ENCODE measurements at regions not wholly inside any gene's neighbourhood (a gene's known extent, or its start where the extent isn't known, plus 50 kb on each side); places are given as distances from the start of the nearest gene placed in this dataset.
A peak's percentile ranks its signal among the peaks of the same experiment; 100 is the strongest.
"Not testable (repeated sequence)": the region's sequence is repeated elsewhere in the genome, so short reads cannot be mapped to it uniquely, and the experiment has no call there.

DNA sequence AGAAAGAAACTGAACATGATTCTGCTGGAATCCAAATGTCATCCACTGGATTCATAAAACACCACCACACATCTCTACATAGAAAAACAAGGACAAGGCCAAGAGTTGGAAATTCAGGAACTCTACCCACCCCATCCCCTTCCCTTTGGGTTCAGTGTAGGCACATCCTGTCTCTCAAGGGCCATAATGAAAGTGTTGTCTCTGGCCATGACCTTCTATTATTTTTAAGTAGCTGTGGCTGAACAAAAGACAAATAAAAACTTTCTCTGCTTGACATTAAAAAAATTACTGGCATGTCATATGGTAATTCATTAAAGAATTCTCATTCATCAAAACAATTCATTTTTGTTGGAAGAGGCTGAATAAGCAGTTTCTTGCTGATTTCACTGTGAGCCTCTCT, 54.9 kb upstream of the ZBTB18 start:
- DNase-seq = no peak

- no peak for DNase-seq
Measured at GRCh38 chr1:243991650-243992049, 59.4 kb upstream of the ZBTB18 start.

DNA sequence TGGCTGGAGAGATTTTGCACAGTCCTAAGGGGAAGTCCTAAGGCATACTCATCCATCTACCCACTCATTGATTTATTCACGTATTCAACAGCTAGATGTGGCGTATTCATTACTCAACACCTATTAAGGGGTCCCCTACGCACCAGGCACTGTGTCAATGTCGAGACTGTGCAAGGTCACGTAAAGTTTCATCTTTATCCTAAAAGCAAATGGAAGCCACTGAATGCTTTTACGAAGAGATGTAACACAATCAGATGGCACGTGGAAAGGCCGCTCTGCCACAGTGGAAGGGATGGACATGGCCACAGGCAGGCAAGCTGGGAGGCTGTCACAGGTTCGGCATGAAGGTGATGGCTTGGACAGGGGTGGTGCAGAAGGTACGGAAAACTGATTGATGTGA, 66.3 kb upstream of the ZBTB18 start:
- no peak for DNase-seq

- DNase-seq = no peak
Measured at GRCh38 chr1:243982447-243983018, 68.5 kb upstream of the ZBTB18 start.

- DNase-seq = no peak
Measured at GRCh38 chr1:243980471-243980870, 70.6 kb upstream of the ZBTB18 start.

DNA sequence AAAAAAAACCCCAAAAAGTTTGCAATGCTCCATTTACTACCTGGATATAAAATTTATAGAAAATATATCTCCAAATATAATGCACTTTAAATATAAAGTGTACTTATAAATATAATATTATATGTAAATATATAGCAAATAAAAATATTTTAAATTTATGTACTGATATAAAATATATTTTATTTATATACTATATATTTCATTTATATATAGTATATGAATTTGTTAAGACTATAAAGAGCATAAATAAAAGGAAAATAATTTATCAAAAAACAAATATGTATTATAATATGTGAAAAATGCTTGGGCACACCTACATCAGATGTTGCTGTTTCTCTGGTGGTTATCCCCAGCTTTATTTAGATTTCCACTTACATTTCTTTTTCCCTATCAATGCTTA, 71.0 kb upstream of the ZBTB18 start:
- DNase-seq = no peak

DNA sequence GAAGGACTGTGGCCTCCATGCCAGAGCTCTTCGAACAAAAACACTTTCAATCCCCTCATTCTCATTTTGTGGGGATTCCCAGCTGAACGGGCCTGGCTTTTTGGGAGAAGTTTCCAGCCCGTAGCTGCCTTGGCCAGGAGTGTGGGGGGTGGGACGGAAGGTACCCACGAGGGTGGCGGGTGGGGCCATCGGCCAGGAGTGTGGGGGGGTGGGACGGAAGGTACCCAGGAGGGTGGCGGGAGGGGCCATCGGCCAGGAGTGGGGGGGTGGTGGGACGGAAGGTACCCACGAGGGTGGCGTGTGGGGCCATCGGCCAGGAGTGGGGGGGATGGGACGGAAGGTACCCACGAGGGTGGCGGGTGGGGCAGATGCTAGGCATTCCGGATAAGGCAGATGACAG, 71.7 kb upstream of the ZBTB18 start:
- no peak for DNase-seq

DNA sequence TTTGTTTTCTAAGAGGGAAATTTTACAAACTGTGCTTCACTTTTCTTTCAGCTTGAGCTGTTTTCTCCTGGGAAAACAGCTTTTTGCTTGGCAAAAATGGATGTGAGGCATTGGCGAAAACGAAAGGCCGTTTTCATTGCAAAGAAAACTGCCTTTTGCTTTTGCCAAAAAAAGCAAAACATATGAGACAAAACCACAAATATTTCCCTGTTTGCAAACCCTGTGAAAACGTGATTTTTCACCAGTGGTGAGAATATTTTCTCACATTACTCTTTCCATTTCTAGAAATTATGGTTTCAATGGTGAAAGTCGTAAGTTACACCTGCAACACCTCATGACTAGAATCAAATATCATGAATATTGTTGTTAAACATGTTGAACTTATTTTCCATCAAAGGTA, 74.0 kb upstream of the ZBTB18 start:
- no peak for DNase-seq

GRCh38 chr1:243974451-243975292, 76.4 kb upstream of the ZBTB18 start:
- no peak for DNase-seq

DNA sequence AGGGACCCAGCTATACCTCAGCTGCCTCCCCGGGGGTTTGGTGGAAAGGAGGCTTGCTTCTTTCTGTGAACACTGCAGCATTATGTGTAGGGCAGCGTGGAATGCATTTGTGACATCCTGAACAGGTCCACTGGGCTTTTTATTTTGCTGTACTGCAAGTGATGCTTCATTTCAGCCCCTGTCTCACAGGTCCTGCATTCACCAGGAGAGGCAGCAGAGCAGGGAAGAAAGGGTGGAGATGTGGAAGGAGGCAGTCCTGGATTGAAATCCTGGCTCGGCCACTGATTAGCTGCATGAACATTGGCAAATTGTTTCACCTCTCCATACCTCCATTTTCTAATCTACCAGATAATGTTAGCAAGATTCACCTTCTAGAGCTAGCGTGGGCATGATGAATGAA, 77.9 kb upstream of the ZBTB18 start:
- DNase-seq = no peak

DNA sequence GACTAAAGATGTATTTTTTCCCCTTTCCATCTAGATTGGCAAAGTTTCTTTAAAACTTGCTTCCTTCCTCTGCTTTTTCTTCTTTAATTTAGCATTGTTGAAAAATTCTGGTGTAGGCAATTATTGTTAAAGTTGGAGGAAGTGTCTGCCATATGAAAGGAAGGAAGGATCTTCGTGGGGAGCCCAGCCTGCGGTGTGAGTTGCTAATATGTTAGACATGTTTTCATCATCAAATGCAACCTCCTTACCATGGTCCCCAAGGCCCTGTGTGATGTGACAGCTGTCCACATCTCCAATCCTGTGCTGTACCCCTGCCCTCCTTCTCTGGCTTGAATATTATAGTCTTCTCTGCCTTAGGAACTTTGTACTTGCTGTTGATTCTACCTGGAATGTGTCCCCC, 81.0 kb upstream of the ZBTB18 start:
- no peak for DNase-seq

- no peak for DNase-seq
Measured at GRCh38 chr1:243968413-243968812, 82.7 kb upstream of the ZBTB18 start.

- no peak for DNase-seq
Measured at GRCh38 chr1:243964915-243965314, 86.2 kb upstream of the ZBTB18 start.

- no peak for DNase-seq
Measured at GRCh38 chr1:243963571-243963970, 87.5 kb upstream of the ZBTB18 start.

DNA sequence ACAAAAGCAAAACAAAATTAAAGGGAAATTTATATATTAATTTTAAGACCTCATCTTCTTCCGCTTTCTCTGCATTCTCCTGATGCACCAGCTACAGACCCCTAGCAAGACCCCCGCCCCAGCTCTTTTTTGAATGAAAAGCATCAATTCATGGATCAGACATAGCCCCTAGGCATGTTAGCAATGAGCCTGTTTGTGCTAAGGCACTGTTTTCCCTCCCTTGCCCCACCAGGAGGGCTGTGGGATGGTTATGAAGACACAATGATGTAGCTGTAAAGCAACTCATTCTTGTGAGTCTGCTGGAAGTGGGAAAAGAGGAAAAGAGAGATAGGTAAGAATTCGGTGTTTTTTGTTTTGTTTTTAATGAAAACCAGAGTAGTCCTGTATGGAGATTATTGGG, 88.5 kb upstream of the ZBTB18 start:
- DNase-seq = no peak

GRCh38 chr1:243959998-243960397, 91.1 kb upstream of the ZBTB18 start:
- no peak for DNase-seq

GRCh38 chr1:243957141-243957540, 93.9 kb upstream of the ZBTB18 start:
- no peak for DNase-seq

GRCh38 chr1:243956450-243956849, 94.6 kb upstream of the ZBTB18 start:
- no peak for DNase-seq

- not testable (repeated sequence) for DNase-seq
Measured at GRCh38 chr1:243951207-243951606, 99.9 kb upstream of the ZBTB18 start.

DNA sequence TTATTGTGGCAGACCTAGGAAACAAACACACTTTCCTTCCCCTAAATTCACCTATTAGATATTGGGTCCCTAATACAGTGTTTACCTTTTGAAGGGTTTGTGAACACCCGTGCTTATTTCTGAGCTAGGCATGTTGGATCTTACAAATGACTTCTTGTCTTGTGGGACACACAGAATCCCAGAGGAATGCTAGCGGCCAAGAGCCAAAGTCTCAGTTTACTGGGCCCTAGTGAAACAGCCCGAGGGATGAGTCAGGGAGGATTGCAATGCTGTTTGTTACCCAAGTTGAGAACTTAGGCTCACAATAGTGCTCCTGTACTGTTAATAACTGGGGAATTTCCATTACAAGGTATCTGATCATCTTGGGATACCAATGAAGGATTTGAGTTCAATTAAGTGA, 100.1 kb upstream of the AKT3 start:
- no peak for DNase-seq

DNA sequence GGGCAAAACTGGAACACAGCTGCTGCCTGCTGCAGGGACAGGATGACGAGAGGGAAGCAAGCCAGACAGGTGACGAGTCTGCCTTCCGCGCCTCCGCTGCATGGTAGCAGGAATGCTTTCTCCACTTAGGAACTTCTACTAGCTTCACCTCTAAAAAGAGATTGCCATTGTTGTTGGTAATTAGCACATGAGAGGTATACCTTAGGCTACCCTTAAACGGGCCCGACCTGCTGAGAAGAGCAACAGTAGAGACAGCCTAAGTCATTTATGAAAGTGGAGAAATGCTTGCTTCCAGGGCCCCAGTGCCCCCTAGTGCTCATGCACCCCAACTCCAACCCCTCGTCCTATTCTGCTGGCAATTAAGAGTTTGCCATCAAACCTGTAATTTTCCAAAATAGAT, 96.9 kb upstream of the AKT3 start:
- DNase-seq = peak; percentile 43

GRCh38 chr1:243946253-243946652, 96.2 kb upstream of the AKT3 start:
- no peak for DNase-seq

DNA sequence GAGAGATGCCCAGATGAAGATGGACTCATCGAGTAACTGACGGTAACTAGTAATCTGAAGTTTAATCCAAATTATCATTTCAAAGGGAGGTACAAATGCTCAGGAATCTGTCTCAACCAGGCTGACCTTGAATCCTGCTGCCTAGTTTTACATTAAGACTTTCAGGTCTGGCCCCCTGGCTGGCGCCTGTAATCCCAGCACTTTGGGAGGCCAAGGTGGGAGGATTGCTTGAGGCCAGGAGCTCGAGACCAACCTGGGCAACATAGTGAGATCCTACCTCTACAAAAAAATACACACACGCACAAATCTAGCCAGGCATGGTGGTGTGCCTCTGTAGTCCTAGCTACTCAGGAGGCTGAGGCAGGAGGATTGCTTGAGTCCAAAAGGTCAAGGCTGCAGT, 95.7 kb upstream of the AKT3 start:
- DNase-seq = no peak

- DNase-seq = no peak
Measured at GRCh38 chr1:243944429-243945160, 94.6 kb upstream of the AKT3 start.

All from CD4-positive, alpha-beta T cell treated with Interleukin-17A for 1 hour (primary cell).